NCI-H1417 (cell line): ENCODE measurements at regions not wholly inside any gene's neighbourhood (a gene's known extent, or its start where the extent isn't known, plus 50 kb on each side); places are given as distances from the start of the nearest gene placed in this dataset.
"Not testable (repeated sequence)": the region's sequence is repeated elsewhere in the genome, so short reads cannot be mapped to it uniquely, and the experiment has no call there.

Experiments used
- DNase-seq, 3 experiments: peaks; one replicate each; lab custom pipeline; 2025; lab: John Stamatoyannopoulos, UW

DNA sequence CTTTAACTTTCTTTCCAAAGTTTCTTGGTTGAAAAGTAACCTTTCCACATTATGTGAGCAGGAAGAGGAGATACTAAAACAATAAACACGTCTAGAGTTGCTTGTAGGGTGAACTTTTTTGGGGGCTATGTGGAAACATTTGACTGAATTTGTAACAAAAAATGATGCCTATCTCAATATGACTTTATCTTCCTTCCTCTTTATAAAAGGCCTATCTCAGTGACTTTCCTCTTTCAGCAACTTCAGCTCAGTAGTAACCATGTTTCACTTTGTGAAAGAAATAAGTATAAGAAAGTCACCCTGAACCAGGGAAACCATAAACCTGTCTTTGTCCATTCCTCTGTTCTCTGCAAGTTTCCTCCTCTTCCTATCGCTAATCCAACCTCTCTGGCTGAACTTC lies 124.7 kb upstream of the TMEM164 start:
- no peak for DNase-seq

DNA sequence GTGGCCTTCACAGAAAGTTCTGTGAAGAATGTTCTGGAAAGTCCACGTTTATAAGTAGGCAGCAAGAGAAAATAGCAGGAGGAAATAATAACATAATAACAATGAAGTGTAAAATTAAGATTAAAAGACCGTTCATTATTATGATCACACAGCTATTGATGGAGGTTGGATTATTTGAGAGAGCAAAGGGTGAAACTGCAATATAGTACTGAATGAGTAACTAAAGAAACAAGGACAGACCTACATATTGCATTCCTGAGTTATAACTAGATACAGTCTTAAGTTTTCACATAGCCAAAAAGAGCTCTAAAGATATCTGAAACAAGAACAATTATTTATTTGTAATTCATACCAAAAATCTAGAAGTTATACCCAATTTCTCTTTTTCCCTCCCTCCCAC lies 122.9 kb upstream of the TMEM164 start:
- no peak for DNase-seq

DNA sequence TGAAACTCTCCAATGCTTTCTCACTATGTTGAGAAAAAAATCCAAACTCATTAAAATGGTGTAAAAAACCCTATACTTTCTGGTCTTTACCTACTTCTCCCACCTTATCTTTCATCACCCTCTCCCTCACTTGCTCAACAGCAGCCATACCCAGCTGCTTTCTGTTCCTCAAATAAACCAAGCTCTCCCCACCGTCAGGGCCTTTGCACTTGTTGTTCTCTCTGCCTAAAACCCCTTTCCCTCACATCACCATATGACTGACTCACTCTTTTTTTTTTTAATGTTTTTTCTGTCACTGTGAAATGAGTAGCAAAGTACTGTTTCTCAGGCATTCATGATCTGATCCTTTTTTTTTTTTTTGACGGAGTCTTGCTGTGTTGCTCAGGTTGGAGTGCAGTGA lies 122.3 kb upstream of the TMEM164 start:
- no peak for DNase-seq

DNA sequence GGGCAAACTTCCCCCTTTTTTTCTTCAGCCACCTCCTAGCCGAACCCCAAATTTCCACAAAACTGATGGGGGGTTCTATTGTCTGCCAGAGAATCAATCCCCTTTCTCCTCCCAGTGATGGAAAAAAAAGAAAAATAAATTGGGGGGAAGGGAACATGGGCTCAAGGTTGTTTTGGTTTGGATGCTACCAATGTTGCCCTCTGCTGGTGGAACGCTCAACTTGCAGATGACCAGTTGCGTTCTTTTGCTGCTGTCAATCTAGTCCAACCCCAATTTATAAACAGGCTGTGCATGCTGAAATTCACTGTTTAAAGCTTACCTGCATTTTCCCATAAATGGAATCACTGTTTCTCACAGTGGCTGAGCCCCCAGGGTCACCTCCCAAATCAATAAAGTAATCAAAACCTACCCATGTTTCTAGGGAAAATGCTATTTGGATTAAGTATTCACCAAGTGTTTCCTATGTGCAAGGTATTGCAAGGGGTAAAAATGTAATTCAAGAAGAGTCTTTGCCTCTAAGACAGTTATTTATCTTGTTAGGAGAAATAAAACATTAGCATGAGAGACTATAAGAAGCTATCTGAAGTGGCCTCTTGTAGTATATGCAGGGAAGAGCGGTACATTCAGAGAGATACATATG lies 116.7 kb upstream of the TMEM164 start:
- DNase-seq, result peak; percentile 19 to 67 (median 23)

DNA sequence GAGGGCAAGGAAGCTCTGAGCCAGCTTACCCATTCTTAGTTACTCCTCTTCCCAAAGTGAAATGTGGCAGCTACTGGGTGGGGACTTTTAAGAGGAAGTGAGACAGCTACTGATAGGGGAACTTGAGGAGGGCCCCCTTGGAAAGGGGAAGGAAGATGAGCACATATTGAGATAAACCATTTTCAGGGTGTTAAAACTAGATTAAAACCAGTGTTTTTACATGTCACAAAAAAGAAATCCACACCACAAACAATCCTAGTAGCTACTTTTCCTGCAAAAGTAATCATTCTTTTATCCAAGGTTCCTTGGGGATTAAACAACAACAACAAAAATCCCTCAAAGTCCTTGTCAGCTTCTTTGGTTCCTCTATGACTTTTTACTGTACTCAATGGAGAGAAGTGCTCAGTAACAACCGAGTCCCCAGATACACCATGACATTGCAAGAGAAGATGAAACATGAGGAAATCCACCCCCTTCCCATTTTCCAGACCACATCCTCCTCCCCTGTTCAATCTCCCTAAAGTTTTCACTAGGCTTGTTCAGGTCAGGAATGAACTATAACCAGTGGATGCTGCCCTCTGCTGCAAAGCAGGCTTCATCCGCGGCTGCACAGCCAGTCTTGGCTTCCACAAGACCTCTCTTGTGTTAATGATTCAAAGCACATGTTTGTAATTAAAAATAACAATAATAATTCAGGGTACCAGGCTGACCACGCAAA lies 113.5 kb upstream of the TMEM164 start:
- no peak for DNase-seq

DNA sequence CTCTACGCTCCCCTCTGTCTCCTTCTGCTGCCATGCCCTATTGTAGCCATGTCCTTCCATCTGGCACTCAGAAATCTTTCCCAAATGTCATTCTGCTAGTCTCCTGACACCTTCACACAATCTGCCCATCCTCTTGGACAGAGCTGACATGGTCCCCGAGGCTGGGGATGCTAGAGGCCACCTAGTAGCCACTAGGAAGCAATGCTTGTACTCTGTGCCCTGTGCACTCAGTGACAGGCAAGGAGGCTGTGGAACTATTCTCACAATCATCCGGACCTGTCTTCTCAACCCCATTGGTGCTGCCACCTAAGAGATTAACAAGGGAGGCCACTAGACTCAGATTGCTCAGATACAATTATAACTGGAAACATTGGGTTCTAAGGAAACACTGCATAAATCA lies 112.6 kb upstream of the TMEM164 start:
- DNase-seq, result no peak

DNA sequence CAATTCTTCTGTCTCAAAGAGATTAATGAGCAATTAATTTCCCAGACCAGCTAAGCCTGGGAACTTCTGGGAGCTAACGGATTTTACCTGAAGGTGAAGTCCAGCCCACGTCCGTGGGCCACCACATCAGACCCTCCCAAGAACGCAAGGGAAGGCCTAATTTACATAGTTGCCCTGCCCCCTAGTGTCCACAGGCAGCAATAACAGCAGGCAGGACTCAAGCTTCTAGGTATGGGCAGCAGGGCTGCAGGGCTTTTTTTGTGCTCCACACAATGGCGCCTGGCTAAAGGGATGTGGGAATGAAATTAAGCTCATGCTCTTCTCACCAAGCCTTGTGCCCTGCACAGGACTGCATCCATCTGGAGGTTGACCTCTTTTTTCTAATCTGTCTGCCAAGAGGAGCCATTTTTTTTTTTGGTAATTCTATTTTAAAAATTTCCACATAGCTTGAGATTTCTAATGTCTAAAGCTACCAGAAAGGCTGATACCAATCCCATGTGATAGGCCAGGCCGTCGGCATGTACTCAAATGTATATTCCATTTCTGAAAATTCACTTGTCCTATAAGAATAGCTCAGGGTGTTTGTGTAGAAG lies 111.9 kb upstream of the TMEM164 start:
- peak; percentile 27 to 72 (median 50) for DNase-seq

DNA sequence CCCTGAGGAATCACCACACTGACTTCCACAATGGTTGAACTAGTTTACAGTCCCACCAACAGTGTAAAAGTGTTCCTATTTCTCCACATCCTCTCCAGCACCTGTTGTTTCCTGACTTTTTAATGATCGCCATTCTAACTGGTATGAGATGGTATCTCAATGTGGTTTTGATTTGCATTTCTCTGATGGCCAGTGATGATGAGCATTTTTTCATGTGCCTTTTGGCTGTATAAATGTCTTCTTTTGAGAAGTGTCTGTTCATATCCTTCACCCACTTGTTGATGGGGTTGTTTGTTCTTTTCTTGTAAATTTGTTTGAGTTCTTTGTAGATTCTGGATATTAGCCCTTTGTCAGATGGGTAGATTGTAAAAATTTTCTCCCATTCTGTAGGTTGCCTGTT lies 106.9 kb upstream of the TMEM164 start:
- not testable (repeated sequence) for DNase-seq

DNA sequence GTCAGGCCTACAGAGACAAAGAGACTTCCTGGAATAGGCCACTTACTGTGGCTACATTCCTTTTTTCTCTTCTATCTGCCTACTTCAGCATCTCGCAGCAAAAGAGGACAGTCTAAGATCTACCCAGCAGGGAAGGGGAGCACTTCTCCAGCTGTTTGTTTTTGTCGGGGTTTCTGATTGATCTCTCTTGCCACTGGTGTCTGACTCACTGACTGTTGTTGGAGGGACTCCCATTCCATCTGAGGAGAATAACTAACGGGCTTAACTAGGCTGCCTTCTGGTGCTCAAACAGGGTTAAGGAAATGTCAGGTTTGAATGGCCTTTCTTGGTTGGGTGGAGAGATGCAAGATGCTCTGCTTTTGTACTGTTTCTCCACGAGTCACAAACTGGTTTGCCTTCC lies 100.2 kb upstream of the TMEM164 start:
- DNase-seq, result no peak

DNA sequence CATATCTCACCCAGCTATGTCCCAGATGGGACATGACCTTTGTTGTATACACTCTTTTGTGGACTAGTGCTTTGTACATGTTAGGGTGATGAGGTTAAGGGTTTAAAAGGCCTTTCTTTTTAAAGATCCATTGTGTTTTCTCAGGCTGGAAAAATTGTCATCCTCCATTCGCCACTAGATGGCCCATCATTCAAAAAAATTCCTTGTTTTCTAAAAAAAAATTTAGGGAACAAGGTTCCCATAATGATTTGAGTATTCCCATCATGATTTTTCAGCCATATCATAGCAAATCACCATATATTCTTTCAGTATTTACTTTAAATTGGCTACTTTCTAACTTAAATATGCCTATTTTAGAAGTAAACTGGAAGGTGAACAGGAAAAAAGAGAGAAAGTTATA lies 91.9 kb upstream of the TMEM164 start:
- peak in 2 of 3 experiments; percentile 5 to 41 for DNase-seq

DNA sequence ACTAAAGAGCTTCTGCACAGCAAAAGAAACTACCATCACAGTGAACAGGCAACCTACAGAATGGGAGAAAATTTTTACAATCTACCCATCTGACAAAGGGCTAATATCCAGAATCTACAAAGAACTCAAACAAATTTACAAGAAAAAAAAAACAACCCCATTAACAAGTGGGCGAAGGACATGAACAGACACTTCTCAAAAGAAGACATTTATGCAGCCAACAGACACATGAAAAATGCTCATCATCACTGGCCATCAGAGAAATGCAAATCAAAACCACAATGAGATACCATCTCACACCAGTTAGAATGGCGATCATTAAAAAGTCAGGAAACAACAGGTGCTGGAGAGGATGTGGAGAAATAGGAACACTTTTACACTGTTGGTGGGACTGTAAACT lies 89.9 kb upstream of the TMEM164 start:
- not testable (repeated sequence) for DNase-seq

DNA sequence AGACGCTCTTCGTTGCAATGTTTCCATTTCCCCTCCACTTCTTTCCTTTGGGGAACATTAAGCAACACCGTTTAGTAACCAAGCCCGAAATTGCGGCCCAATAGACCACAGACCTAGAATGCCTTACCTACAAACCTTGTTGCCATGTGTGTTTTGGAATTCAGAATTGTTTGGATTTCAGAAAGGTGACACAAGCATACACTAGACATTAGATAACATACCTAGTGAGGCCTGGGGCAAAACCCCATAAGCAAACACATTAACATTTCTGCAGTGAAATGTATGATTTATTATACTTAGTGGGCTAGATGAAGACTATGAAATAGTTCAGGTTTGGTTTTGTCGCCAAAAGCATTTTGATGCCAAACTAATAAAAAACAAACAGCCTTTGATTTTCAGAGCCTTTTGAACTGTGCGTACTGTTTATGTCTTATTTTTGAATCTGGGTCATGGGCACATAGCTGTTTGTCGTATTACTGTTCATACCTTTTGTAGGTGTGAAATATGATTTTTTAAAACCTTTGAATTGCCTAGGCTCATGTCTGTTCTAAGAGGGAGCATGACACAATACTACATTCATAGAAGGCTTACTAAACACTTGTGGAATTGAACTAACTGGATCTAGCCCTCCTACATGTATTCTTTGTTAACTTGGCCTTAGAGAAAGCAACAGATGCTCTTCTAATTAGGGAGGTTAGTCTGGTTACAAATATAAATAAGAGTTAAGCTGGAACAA lies 88.6 kb upstream of the TMEM164 start:
- no peak for DNase-seq

DNA sequence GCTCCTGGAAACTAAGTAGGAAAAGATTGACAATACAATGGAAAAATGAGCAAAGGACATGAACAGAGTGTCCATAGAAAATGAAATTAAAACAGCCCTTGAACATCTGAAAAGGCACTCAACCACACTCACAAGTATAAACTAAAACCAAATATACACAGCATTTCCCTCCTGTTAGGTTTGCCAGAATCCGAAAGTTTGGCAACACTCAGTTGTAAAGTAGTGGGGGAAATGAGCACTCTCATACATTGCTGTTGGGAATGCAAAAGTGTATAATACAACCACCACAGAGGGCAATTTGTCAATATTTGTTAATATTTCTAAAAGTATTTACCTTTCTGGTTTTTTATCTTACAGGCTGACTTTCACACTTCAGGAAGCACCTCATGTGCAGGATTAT lies 84.2 kb upstream of the TMEM164 start:
- DNase-seq, result no peak

DNA sequence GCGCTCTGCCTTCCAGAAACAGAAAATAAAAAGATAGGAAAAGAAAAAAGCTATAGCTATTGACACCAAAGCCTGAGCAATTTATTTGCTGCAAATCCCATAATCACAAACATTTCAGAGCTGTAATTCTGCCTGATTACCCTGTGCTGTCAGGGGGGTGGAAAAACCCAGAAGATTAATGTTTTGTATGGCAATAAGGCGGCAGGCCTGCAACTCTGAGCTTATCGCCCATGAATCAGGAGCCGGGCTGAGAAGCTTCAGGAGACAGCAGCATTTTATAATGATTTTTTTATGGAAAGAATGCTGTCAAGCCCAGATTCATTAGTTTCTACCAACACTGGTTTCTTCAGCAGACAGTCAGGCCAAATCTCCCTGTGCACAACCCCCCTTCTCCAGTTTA lies 82.6 kb upstream of the TMEM164 start:
- DNase-seq, result peak in 2 of 3 experiments; percentile 26 to 45

DNA sequence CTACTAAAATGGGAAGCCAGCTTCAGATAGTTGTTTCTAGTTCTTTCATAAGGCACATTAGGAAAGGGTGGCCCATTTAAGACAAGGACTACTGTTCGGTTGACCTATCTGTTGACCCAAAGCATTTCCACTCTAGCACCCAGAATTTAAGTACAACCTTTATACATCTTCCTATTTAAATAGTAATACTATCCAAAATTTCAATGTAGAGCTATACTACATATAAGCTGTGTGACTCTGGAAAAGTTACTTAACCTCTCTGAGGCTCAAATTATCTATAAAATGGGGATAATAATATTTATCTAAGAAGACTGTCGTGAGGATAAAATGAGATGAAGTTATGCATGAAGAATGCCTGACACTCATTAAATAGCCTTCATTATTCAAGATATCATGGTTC lies 82.0 kb upstream of the TMEM164 start:
- DNase-seq, result no peak

DNA sequence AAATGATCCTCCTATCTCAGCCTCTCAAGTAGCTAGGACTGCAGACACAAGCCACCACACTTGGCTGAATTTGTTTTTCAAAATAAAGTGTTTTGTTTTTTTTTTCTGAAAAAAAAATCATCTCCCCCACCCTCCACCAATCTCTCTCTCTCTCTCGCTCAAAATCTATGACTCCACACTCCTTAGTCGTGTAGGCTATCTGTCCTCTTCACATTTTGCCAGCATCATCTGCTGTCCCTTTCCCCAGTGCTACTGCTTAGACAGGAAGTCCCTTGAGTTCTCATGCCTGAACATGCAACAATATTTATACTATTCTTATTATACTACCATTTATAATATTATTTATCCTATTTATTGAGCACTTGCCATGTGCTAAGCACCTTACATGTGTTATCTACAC lies 80.7 kb upstream of the TMEM164 start:
- DNase-seq, result no peak

DNA sequence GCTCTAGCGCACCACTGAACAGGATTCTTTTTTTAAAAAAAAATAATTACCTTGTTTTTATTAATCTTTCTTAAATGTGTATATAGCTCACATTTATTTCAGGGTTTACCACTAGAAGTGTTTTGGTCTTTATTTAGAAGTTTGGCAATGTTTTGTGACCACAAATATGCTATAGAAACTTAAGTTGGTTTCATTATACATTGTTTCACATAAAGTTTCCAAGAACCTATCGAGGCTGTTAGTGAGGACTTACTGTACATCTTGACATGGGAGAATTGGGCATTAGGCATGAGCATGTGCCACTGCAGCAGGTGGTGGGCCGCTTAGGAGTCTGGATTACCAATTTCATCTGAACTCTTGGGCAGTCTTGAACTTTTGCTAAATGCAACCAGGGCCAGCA lies 77.9 kb upstream of the TMEM164 start:
- DNase-seq, result not testable (repeated sequence)

DNA sequence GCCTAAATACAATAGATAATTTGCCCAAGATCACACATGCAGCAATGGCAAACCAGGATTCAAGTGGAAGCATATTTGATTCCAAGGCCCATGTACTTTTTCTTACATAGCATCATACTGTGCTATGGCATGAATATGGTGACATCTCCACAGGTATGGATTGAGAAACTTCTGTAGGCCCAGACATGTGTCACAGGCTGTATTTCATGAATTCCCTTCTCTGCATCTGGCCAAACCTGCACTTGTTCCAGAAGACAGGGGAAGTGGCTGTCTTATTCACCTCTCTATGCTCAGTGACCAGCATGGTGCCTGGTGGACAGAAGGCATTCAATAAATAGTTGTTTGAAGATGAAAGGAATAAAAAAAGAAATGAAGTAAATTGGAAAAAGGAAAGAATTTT lies 77.3 kb upstream of the TMEM164 start:
- no peak for DNase-seq

DNA sequence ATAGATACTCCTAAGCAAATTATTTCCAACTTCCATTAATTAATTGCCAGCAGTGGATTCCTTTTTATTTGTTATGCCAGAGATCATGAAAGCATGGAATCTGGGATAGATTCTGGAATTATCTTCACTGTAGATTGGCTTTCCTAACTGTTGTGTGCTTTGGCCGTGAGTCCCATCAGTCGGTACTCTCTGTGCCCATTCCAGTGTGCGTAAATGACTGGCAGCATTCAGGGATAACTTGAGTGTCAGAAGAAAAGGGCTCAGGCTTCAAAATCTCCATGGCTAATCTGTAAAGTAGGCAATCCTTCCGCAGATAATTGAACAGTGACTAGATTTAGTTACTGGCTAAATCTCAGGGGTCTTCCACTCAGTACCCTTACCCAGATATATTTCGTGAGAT lies 76.8 kb upstream of the TMEM164 start:
- DNase-seq, result no peak

DNA sequence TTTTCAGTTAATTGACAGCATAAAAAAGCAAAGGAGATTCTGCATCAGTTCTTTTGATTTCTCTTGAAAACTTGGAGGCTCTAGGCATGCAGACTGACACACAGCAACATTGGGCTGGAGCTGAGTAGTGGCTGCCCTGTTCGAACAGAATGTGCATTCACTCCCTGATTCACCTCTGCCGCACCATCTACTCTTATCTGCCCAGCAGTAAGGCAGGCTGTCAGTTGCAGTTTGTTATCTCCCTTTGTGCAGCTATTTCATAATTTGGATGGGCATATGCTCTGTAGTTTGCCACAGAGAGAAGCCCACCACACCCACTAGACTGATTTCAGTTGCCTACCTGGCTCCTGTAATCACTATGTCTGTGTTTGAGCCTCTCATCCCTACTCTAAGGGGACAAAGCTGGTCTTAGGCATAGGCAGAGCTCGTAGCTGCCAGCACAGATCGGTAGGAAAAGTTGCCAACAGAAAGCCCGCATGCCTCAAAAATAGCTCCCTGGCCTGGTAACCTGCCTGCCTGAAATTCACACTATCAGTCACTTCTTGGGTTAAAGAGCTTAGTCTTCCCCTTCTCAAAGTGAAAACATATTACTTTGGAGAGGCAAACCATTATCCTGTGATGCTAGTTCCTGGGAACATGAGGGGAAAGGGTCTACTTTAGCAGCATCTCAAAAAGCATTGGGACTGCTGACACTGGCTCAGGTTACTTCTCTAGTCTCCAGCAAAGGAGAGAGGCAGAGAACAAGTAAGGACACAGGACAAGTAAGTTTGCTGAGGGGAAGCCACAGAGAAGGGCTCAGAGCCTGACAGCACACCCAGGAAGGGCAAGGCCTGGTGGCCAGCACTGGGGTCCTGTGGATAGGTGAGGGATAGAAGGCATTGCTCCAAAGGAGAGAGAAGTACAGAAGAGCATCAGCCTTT lies 75.9 kb upstream of the TMEM164 start:
- no peak for DNase-seq

DNA sequence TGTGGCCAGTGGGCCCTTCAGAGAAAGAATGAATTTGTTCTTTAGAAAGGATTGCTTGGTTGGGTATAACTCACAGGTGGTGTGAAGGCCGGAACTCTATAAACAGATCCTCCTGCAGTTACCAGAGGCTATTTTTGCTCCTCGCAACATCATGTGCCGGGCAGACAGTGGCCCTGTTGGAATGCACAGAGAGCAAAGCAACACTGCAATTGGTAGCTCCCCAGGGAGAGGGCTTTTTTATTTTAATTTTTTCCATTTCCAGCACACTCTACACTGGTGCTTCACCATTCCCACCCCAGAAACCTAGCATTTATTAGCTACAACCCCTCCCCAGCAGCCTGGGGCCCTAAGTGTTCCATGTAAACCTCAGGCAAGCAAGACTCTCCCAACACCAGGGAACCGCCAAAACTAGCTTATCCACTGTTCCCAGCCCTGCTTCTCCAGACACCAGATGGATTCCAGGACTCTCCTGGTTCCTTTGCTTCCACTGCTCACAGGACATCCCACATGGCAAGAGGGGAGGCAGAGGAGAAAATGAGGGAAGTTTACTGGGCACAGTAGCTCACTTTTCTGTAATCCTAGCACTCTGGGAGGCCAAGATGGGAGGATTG lies 75.1 kb upstream of the TMEM164 start:
- no peak for DNase-seq
